H1 (cell line): ENCODE measurements at regions not wholly inside any gene's neighbourhood (a gene's known extent, or its start where the extent isn't known, plus 50 kb on each side); places are given as distances from the start of the nearest gene placed in this dataset.

Experiments
- CTCF ChIA-PET: fragments of 300-600 bp; sonication (Branson Sonifier 250); formaldehyde crosslinking; loops from one replicate; lab custom pipeline; 2021; ENCODE audit not compliant: partially characterized antibody; lab: Charles Lee
- POLR2A ChIA-PET: fragments of 300-600 bp; sonication (Branson Sonifier 250); formaldehyde crosslinking; loops from one replicate; lab custom pipeline; 2021; ENCODE audit warnings: inconsistent platforms; ENCODE audit not compliant: partially characterized antibody; lab: Charles Lee
- DNase-seq, 2 experiments: peaks; one replicate each; pipeline versions ENCODE4 v3.0.0 to v3.0.0-alpha.2; 2010 to 2022; ENCODE audit warnings: low spot score in 2 of 2, low read depth in 1 of 2, mixed read lengths in 1 of 2
- FAIRE-seq: peaks from 2 replicates; lab custom pipeline; 2011; peaks lifted over from hg19 to GRCh38; lab: Jason Lieb, UNC
- H2AFZ ChIP-seq: 2 replicates; pipeline ENCODE4 v1.8.1; 2012; ENCODE audit warnings: low read length, inconsistent platforms
- H2AK5ac ChIP-seq: 2 replicates; pipeline ENCODE4 v1.6.1; 2013; ENCODE audit warnings: low read depth, low read length
- H2BK120ac ChIP-seq: replicated peaks from 2 replicates; pipeline ENCODE3; 2013; ENCODE audit warnings: low read depth, low read length, inconsistent platforms
- H2BK12ac ChIP-seq: 2 replicates; pipeline ENCODE4 v1.6.1; 2013; ENCODE audit warnings: low read depth, low read length
- H2BK15ac ChIP-seq: 2 replicates; pipeline ENCODE4 v1.6.1; 2013; ENCODE audit warnings: low read length
- H2BK20ac ChIP-seq: 2 replicates; pipeline ENCODE4 v1.6.1; 2013; ENCODE audit warnings: low read length
- H2BK5ac ChIP-seq: 2 replicates; pipeline ENCODE4 v1.6.1; 2013; ENCODE audit warnings: low read depth, low read length
- H3K14ac ChIP-seq: 2 replicates; pipeline ENCODE4 v1.6.1; 2013; ENCODE audit warnings: inconsistent platforms; ENCODE audit not compliant: insufficient read length
- H3K18ac ChIP-seq: 2 replicates; pipeline ENCODE4 v1.6.1; 2013; ENCODE audit warnings: low read length; ENCODE audit errors: extremely low read depth
- H3K23ac ChIP-seq: 2 replicates; pipeline ENCODE4 v1.6.1; 2013; ENCODE audit warnings: inconsistent platforms; ENCODE audit not compliant: insufficient read length
- H3K23me2 ChIP-seq: 2 replicates; pipeline ENCODE4 v1.6.1; 2013; ENCODE audit warnings: low read depth, low read length
- H3K27ac ChIP-seq: 2 replicates; pipeline ENCODE4 v1.6.1; 2011; ENCODE audit warnings: low read depth, low read length, inconsistent platforms
- H3K27me3 ChIP-seq, 4 experiments: replicated peaks in 1 of 4; 1 replicate in 1 of 4; 2 replicates in 3 of 4; pipeline versions ENCODE4 v1.6.1 to v1.8.1; 2011 to 2013; ENCODE audit warnings: low read length in 3 of 4, mild to moderate bottlenecking in 3 of 4, inconsistent platforms in 2 of 4, mixed read lengths in 2 of 4, moderate library complexity in 1 of 4; ENCODE audit not compliant: control insufficient read depth in 3 of 4, insufficient read depth in 3 of 4; ENCODE audit errors: extremely low read depth in 1 of 4
- H3K36me3 ChIP-seq, 4 experiments: 2 replicates each; pipeline versions ENCODE4 v1.6.1 to v1.8.1; 2011 to 2013; ENCODE audit warnings: mild to moderate bottlenecking in 4 of 4, low read length in 3 of 4, moderate library complexity in 2 of 4, control low read depth in 1 of 4, inconsistent platforms in 1 of 4; ENCODE audit not compliant: insufficient read depth in 4 of 4, control insufficient read depth in 2 of 4
- H3K4ac ChIP-seq: replicated peaks from 2 replicates; pipeline ENCODE3; 2013; ENCODE audit warnings: low read length, low read depth, mixed read lengths, inconsistent platforms; ENCODE audit not compliant: insufficient read length
- H3K4me1 ChIP-seq, 4 experiments: replicated peaks in 1 of 4; 1 replicate in 1 of 4; 2 replicates in 3 of 4; pipeline versions ENCODE4 v1.6.1 to v1.8.1; 2011 to 2013; ENCODE audit warnings: low read length in 3 of 4, inconsistent platforms in 2 of 4, mixed read lengths in 1 of 4; ENCODE audit not compliant: insufficient read depth in 4 of 4, control insufficient read depth in 3 of 4
- H3K4me2 ChIP-seq, 2 experiments: 2 replicates each; pipeline versions ENCODE4 v1.6.1 to v1.8.1; 2011 to 2013; ENCODE audit warnings: low read depth in 2 of 2, low read length in 2 of 2, control low read depth in 1 of 2, inconsistent platforms in 1 of 2, mild to moderate bottlenecking in 1 of 2; ENCODE audit not compliant: insufficient read depth in 1 of 2
- H3K4me3 ChIP-seq, 4 experiments: fragments of 200-600, 300-600 bp in 1 of 4; sonication (generic), shearing (Covaris generic), sonication (Bioruptor Twin) in 1 of 4; 2 replicates each; pipeline versions ENCODE4 v1.5.1 to v1.8.1; 2011 to 2016; ENCODE audit warnings: low read length in 4 of 4, low read depth in 3 of 4, control low read depth in 2 of 4, inconsistent platforms in 2 of 4, mild to moderate bottlenecking in 2 of 4, mixed read lengths in 1 of 4, moderate library complexity in 1 of 4; ENCODE audit not compliant: insufficient read depth in 2 of 4; ENCODE audit errors: extremely low read depth in 1 of 4
- H3K56ac ChIP-seq: replicated peaks from 2 replicates; pipeline ENCODE3; 2013; ENCODE audit warnings: low read depth, mild to moderate bottlenecking, mixed read lengths, low read length, inconsistent platforms; ENCODE audit not compliant: insufficient read length
- H3K79me1 ChIP-seq: 2 replicates; pipeline ENCODE4 v1.6.1; 2013; ENCODE audit warnings: low read depth, low read length, control low read depth
- H3K79me2 ChIP-seq, 2 experiments: 2 replicates each; pipeline versions ENCODE4 v1.6.1 to v1.8.1; 2012 to 2013; ENCODE audit warnings: low read length in 2 of 2, mild to moderate bottlenecking in 2 of 2, inconsistent platforms in 1 of 2; ENCODE audit not compliant: insufficient read depth in 2 of 2, control insufficient read depth in 1 of 2
- H3K9ac ChIP-seq, 4 experiments: replicated peaks in 1 of 4; 1 replicate in 1 of 4; 2 replicates in 3 of 4; pipeline versions ENCODE4 v1.6.1 to v1.8.1; 2011 to 2013; ENCODE audit warnings: low read depth in 3 of 4, low read length in 3 of 4, control low read depth in 2 of 4, mild to moderate bottlenecking in 2 of 4, moderate library complexity in 2 of 4, inconsistent platforms in 1 of 4; ENCODE audit errors: extremely low read depth in 1 of 4
- H3K9me3 ChIP-seq, 2 experiments: 2 replicates each; pipeline versions ENCODE4 v1.6.1 to v1.8.1; 2012 to 2013; ENCODE audit warnings: mild to moderate bottlenecking in 2 of 2, moderate library complexity in 2 of 2, control low read depth in 1 of 2, inconsistent platforms in 1 of 2, low read depth in 1 of 2, low read length in 1 of 2, mixed read lengths in 1 of 2; ENCODE audit not compliant: insufficient read depth in 2 of 2
- H4K20me1 ChIP-seq, 2 experiments: replicated peaks in 1 of 2; 2 replicates each; pipeline versions ENCODE3 to v1.8.1; 2011 to 2013; ENCODE audit warnings: inconsistent platforms in 2 of 2, low read length in 2 of 2, mild to moderate bottlenecking in 1 of 2; ENCODE audit not compliant: insufficient read depth in 2 of 2, control insufficient read depth in 1 of 2
- H4K5ac ChIP-seq: 2 replicates; pipeline ENCODE4 v1.6.1; 2013; ENCODE audit warnings: low read length, low read depth, mixed read lengths, inconsistent platforms; ENCODE audit not compliant: insufficient read length
- H4K8ac ChIP-seq: 2 replicates; pipeline ENCODE4 v1.8.0; 2013; ENCODE audit warnings: mild to moderate bottlenecking, moderate library complexity, low read length, inconsistent platforms; ENCODE audit not compliant: insufficient read depth; ENCODE audit errors: extremely low read depth
- H4K91ac ChIP-seq: replicated peaks from 2 replicates; pipeline ENCODE3; 2013; ENCODE audit warnings: low read length, mixed read lengths, inconsistent platforms; ENCODE audit not compliant: insufficient read length
- RBBP5 ChIP-seq: IDR thresholded peaks from 2 replicates; pipeline ENCODE4 v1.7.1; 2012; ENCODE audit warnings: low read depth, mild to moderate bottlenecking, inconsistent platforms, low read length, moderate library complexity, borderline replicate concordance
- WGBS, 2 experiments: shearing (Covaris generic) in 1 of 2; methylation state at CpG; one replicate each; pipeline versions ENCODE4 v1.1.6 to v1.1.7; 2013 to 2015; ENCODE audit warnings: low lambda C conversion rate in 2 of 2, mixed read lengths in 2 of 2, inconsistent platforms in 1 of 2, low coverage in 1 of 2, missing lambda C conversion rate in 1 of 2; ENCODE audit not compliant: insufficient replicate concordance in 2 of 2, insufficient coverage in 1 of 2, insufficient read length in 1 of 2; ENCODE audit errors: extremely low coverage in 1 of 2, missing lambda C conversion rate in 1 of 2; 5-methylcytosine and 5-hydroxymethylcytosine counted together

GRCh38 chr14:101373690-101374295 is 187.5 kb upstream of the DIO3 start:
- no peak overlapping the region for H3K23ac ChIP-seq
- H2BK5ac ChIP-seq, result no peak overlapping the region
- 88% methylated on average over 22 of the region's 22 CpGs; no CpG with 5 or more reads in 1 of the 2 experiments for WGBS, 2 experiments
- no peak overlapping the region for H2BK20ac ChIP-seq
- no peak overlapping the region for H3K14ac ChIP-seq
- H3K18ac ChIP-seq, result no peak overlapping the region
- no peak overlapping the region for H2BK15ac ChIP-seq
- no peaks in the 10 kb centered on the region; a peak in 2 of 7 replicates for H3K4me1 ChIP-seq
- TF ChIP-seq RBBP5, result no peak
- no peak overlapping the region for H2BK12ac ChIP-seq
- ChIA-PET POLR2A (no interaction called here), CTCF (no interaction called here)
- no peak overlapping the region for H4K8ac ChIP-seq
- no peak overlapping the region for H3K9ac ChIP-seq
- no peak for DNase-seq
- no peak overlapping the region for H3K27ac ChIP-seq
- no peak overlapping the region for H2AK5ac ChIP-seq
- no peak overlapping the region for H4K5ac ChIP-seq
- H3K23me2 ChIP-seq, result no peaks in the 10 kb centered on the region; the same call in 1 of the 2 replicates
- H4K20me1 ChIP-seq, result no peaks in the 10 kb centered on the region
- H2BK120ac ChIP-seq, result no peak overlapping the region
- no peak overlapping the region for H2AFZ ChIP-seq
- no peak for FAIRE-seq
- H3K4me3 ChIP-seq, result no peak overlapping the region
- no peaks in the 10 kb centered on the region for H3K36me3 ChIP-seq
- H3K79me2 ChIP-seq, result no peaks in the 10 kb centered on the region
- no peak overlapping the region for H3K56ac ChIP-seq
- H4K91ac ChIP-seq, result no peak overlapping the region
- H3K9me3 ChIP-seq, result no peaks in the 10 kb centered on the region
- H3K4me2 ChIP-seq, result no peak overlapping the region
- no peak overlapping the region for H3K4ac ChIP-seq
- H3K79me1 ChIP-seq, result no peaks in the 10 kb centered on the region
- no peaks in the 10 kb centered on the region; a peak in 1 of 7 replicates for H3K27me3 ChIP-seq
